Loucy (cell line): ENCODE measurements at regions not wholly inside any gene's neighbourhood (a gene's known extent, or its start where the extent isn't known, plus 50 kb on each side); places are given as distances from the start of the nearest gene placed in this dataset.

Experiments used
- H2AFZ ChIP-seq: fragments of 200-600 bp; sonication (generic); 2 replicates; pipeline ENCODE4 v1.6.0; 2016; ENCODE audit warnings: antibody characterized with exemption, mild to moderate bottlenecking, low read length, moderate library complexity
- H3F3A ChIP-seq: fragments of 200-600 bp; 2 replicates; pipeline ENCODE4 v1.6.0; 2016; ENCODE audit warnings: antibody characterized with exemption, low read depth, mild to moderate bottlenecking
- H3K27me3 ChIP-seq: fragments of 200-600 bp; sonication (generic); 2 replicates; pipeline ENCODE4 v1.6.1; 2014; ENCODE audit warnings: low read length, mild to moderate bottlenecking; ENCODE audit not compliant: insufficient read depth, poor library complexity, severe bottlenecking
- H3K36me3 ChIP-seq: fragments of 200-600 bp; sonication (generic); 2 replicates; pipeline ENCODE4 v1.6.1; 2016; ENCODE audit warnings: low read length; ENCODE audit not compliant: insufficient read depth
- H3K4me1 ChIP-seq: fragments of 200-600 bp; sonication (generic); 2 replicates; pipeline ENCODE4 v1.5.1; 2014; ENCODE audit warnings: low read length, mild to moderate bottlenecking; ENCODE audit not compliant: insufficient read depth, poor library complexity, severe bottlenecking
- H3K4me2 ChIP-seq: fragments of 200-600 bp; sonication (generic); 2 replicates; pipeline ENCODE4 v1.6.0; 2014; ENCODE audit warnings: antibody characterized with exemption, low read length, low read depth, mild to moderate bottlenecking; ENCODE audit not compliant: poor library complexity, severe bottlenecking
- H3K4me3 ChIP-seq: fragments of 200-600 bp; sonication (generic); 2 replicates; pipeline ENCODE4 v1.5.1; 2014; ENCODE audit warnings: low read length, mild to moderate bottlenecking, mixed read lengths; ENCODE audit not compliant: poor library complexity, severe bottlenecking
- H3K79me2 ChIP-seq: fragments of 200-600 bp; sonication (generic); 2 replicates; pipeline ENCODE4 v1.6.1; 2014; ENCODE audit warnings: low read length; ENCODE audit not compliant: insufficient read depth
- H3K9ac ChIP-seq: fragments of 200-600 bp; sonication (generic); 2 replicates; pipeline ENCODE4 v1.6.0; 2014; ENCODE audit warnings: mild to moderate bottlenecking, low read depth, low read length, moderate library complexity; ENCODE audit not compliant: poor library complexity, severe bottlenecking
- H3K9me2 ChIP-seq: fragments of 200-600 bp; sonication (generic); replicated peaks from 2 replicates; pipeline ENCODE4 v1.6.1; 2016; ENCODE audit warnings: low read depth, low read length, mixed read lengths
- H3K9me3 ChIP-seq: fragments of 200-600 bp; sonication (generic); 2 replicates; pipeline ENCODE4 v1.6.1; 2014; ENCODE audit warnings: mild to moderate bottlenecking, antibody characterized with exemption, low read length, low read depth; ENCODE audit not compliant: insufficient read depth
- H4K20me1 ChIP-seq: fragments of 200-600 bp; sonication (generic); 2 replicates; pipeline ENCODE4 v1.6.0; 2014; ENCODE audit warnings: antibody characterized with exemption, low read length, mild to moderate bottlenecking; ENCODE audit not compliant: insufficient read depth, poor library complexity, severe bottlenecking
- EZH2phosphoT487 ChIP-seq: fragments of 200-600 bp; IDR thresholded peaks from 2 replicates; pipeline ENCODE4 v1.6.1; 2018; ENCODE audit warnings: antibody characterized with exemption, mild to moderate bottlenecking, moderate library complexity, borderline replicate concordance
- TF ChIP-seq, protein P1 (sequence below): fragments of 200-600 bp; sonication (generic); conservative IDR thresholded peaks from 2 replicates; pipeline ENCODE4 v1.5.1; 2014; ENCODE audit warnings: mild to moderate bottlenecking, antibody characterized with exemption, low read length

DNA sequence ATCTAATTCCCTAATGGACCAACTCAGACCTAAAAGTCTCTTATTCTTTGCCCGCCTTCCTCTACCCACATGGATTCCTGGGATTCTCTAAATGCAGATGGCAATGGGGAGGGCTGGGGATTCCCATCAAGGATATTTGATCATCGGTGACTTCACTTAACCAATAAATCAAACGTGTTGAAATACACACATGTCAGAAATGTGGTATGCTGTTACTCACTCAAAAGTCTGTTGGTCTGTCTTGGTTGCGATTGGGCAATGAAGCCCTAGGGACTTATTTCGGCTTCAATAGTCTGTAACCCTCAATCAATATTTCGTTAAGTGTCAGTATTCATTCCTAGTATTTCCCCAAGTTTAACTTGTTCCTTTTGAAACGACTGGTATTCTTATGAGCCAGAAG, 117.2 kb upstream of the DIO3 start:
- H3K9me2 ChIP-seq = no peaks in the 10 kb centered on the region
- H3K4me2 ChIP-seq = no peak overlapping the region
- peaks cover 67% of the 10 kb centered on the region for H3K27me3 ChIP-seq
- H3K9me3 ChIP-seq = no peaks in the 10 kb centered on the region
- H2AFZ ChIP-seq = no peak overlapping the region
- no peak for TF ChIP-seq EZH2phosphoT487
- TF ChIP-seq, protein P1, sequence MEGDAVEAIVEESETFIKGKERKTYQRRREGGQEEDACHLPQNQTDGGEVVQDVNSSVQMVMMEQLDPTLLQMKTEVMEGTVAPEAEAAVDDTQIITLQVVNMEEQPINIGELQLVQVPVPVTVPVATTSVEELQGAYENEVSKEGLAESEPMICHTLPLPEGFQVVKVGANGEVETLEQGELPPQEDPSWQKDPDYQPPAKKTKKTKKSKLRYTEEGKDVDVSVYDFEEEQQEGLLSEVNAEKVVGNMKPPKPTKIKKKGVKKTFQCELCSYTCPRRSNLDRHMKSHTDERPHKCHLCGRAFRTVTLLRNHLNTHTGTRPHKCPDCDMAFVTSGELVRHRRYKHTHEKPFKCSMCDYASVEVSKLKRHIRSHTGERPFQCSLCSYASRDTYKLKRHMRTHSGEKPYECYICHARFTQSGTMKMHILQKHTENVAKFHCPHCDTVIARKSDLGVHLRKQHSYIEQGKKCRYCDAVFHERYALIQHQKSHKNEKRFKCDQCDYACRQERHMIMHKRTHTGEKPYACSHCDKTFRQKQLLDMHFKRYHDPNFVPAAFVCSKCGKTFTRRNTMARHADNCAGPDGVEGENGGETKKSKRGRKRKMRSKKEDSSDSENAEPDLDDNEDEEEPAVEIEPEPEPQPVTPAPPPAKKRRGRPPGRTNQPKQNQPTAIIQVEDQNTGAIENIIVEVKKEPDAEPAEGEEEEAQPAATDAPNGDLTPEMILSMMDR = no peak
- H3K9ac ChIP-seq = no peak overlapping the region
- H3K4me3 ChIP-seq = no peak overlapping the region
- H3F3A ChIP-seq = no peaks in the 10 kb centered on the region
- H4K20me1 ChIP-seq = no peaks in the 10 kb centered on the region
- peaks cover 16% of the 10 kb centered on the region for H3K4me1 ChIP-seq
- H3K36me3 ChIP-seq = no peaks in the 10 kb centered on the region
- no peaks in the 10 kb centered on the region for H3K79me2 ChIP-seq

DNA sequence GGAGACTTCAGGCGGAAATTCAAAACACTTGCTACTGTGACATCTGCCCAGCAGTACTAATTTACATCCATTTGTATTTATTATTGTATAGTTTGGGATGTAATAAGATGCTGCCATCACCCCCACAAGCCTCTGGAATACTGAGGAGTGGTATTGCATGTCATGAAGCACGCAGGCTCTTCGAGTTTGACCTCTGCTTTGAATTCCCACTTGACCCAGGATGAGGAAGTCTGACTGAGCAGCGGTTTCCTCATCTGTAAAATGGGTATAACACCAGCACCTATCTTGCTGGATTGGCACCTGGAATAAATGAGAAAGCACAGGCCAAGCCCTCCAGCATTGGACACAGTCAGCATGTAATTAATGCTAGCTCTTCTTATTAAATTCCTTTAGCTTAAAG, 116.0 kb upstream of the DIO3 start:
- Histone ChIP-seq H3F3A (no peaks in the 10 kb centered on the region), H3K27me3 (peaks cover 55% of the 10 kb centered on the region), H4K20me1 (no peaks in the 10 kb centered on the region), H3K79me2 (no peaks in the 10 kb centered on the region), H2AFZ (no peak overlapping the region), H3K9me2 (no peaks in the 10 kb centered on the region), H3K4me2 (no peak overlapping the region), H3K4me1 (peaks cover 16% of the 10 kb centered on the region), H3K4me3 (no peak overlapping the region), H3K36me3 (no peaks in the 10 kb centered on the region), H3K9me3 (no peaks in the 10 kb centered on the region), H3K9ac (no peak overlapping the region)
- no peak for TF ChIP-seq EZH2phosphoT487
- TF ChIP-seq, protein P1 = no peak

DNA sequence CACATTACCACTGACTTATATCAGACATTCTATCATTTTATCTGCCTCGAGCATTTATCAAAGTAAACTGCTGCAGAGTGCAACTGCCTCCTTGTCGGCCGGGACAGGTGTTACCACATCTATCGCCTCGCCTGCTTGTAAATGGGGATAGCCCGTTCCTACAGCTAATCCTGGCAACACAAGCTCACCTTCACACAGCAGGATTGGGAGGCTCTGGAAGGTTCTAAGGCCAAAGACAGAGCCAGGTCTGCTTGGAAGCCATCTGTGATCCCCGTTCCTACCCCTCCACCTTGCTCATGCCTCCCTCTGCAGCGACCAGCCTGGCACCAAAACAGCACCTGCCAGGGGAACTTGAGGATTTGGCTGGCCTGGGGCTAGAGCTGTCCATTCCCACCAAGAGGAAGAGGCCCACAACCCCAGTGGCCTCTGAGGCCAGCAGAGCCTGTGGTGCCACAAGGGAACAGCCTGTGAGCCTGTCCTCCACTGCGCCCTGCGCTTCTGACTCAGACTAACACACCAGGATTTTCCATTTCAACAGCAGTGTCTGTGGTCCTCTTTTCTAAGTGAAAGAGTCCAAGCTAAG, 114.8 kb upstream of the DIO3 start:
- Histone ChIP-seq H3K36me3 (no peaks in the 10 kb centered on the region), H4K20me1 (no peaks in the 10 kb centered on the region), H3K4me1 (peaks cover 16% of the 10 kb centered on the region), H3K4me2 (no peak overlapping the region), H3K27me3 (peaks cover 43% of the 10 kb centered on the region), H3K9me2 (no peaks in the 10 kb centered on the region), H3K4me3 (no peak overlapping the region), H3K9ac (no peak overlapping the region), H3K79me2 (no peaks in the 10 kb centered on the region), H3F3A (no peaks in the 10 kb centered on the region), H2AFZ (no peak overlapping the region), H3K9me3 (no peaks in the 10 kb centered on the region)
- TF ChIP-seq, protein P1 = no peak
- TF ChIP-seq EZH2phosphoT487 = no peak
